ENCODE measurements at regions not wholly inside any gene's neighbourhood (a gene's known extent, or its start where the extent isn't known, plus 50 kb on each side); places are given as distances from the start of the nearest gene placed in this dataset.

GRCh38 chr2:228519561-228519960 lies 338.1 kb upstream of the SPHKAP start:
- TF ChIP-seq POLR2AphosphoS5 (IDR thresholded peaks at IDR 0.05; ENCODE audit: insufficient read depth, low read depth, low read length) (no peak), EZH2 (IDR thresholded peaks at IDR 0.05; ENCODE audit: borderline replicate concordance, low read depth, low read length, severe bottlenecking) (no peak), FOS (IDR thresholded peaks at IDR 0.05; ENCODE audit: borderline replicate concordance, insufficient read depth, low read length) (no peak), POLR2A (IDR thresholded peaks at IDR 0.05; ENCODE audit: low read depth, low read length) (no peak)
- TF ChIP-seq, protein P1, sequence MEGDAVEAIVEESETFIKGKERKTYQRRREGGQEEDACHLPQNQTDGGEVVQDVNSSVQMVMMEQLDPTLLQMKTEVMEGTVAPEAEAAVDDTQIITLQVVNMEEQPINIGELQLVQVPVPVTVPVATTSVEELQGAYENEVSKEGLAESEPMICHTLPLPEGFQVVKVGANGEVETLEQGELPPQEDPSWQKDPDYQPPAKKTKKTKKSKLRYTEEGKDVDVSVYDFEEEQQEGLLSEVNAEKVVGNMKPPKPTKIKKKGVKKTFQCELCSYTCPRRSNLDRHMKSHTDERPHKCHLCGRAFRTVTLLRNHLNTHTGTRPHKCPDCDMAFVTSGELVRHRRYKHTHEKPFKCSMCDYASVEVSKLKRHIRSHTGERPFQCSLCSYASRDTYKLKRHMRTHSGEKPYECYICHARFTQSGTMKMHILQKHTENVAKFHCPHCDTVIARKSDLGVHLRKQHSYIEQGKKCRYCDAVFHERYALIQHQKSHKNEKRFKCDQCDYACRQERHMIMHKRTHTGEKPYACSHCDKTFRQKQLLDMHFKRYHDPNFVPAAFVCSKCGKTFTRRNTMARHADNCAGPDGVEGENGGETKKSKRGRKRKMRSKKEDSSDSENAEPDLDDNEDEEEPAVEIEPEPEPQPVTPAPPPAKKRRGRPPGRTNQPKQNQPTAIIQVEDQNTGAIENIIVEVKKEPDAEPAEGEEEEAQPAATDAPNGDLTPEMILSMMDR (IDR thresholded peaks at IDR 0.05; ENCODE audit: extremely low read depth in 1 of 2, insufficient read depth in 1 of 2, low read depth in 1 of 2, low read length in 2 of 2): no peak

Data from endothelial cell of umbilical vein (primary cell).